SK-N-MC (cell line): ENCODE measurements at regions not wholly inside any gene's neighbourhood (a gene's known extent, or its start where the extent isn't known, plus 50 kb on each side); places are given as distances from the start of the nearest gene placed in this dataset.

Source experiments
- EZH2 ChIP-seq: fragments of 200-600 bp; sonication (generic); IDR thresholded peaks from one replicate; pipeline ENCODE4 v1.6.1; 2017; ENCODE audit warnings: antibody characterized with exemption
- POLR2AphosphoS5 ChIP-seq: IDR thresholded peaks from 2 replicates; pipeline ENCODE4 v1.6.1; 2012; ENCODE audit warnings: mild to moderate bottlenecking, low read depth, low read length, borderline replicate concordance

DNA sequence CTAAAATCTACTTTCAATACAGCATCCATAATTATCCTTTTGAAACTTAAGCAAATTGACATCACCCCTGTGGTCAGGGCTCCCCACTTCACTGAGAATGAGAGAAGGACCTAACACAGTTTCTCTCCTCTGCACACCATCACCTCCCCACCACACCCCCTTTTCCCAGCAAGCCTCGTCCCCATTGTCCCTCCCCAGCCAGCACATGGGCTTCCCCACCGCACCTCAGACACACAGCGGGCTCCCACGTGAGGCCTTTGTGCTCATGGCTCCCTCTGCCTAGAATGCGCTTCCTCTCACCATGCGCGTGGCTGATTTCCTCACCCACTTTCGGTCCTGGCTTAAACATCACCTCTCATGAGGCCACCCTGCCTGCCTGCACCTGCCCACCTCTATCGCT is 639.0 kb upstream of the FRG1 start:
- TF ChIP-seq POLR2AphosphoS5 (no peak), EZH2 (no peak)
